GM19035 (cell line): ENCODE measurements at regions not wholly inside any gene's neighbourhood (a gene's known extent, or its start where the extent isn't known, plus 50 kb on each side); places are given as distances from the start of the nearest gene placed in this dataset.

ENCODE experiments used
- ATAC-seq: cut with Tn5 transposase; IDR thresholded peaks from one replicate; pipeline ENCODE4 v1.9.1; 2021; ENCODE audit not compliant: unreplicated experiment

GRCh38 chr13:77480066-77480465 lies 55.4 kb upstream of the SCEL start:
- ATAC-seq, result no peak

- no peak for ATAC-seq
Observed at GRCh38 chr13:77479326-77479725, 56.2 kb upstream of the SCEL start.

GRCh38 chr13:77477299-77477848 lies 58.1 kb upstream of the SCEL start:
- no peak for ATAC-seq

- ATAC-seq, result no peak
Observed at GRCh38 chr13:77476456-77476855, 59.0 kb upstream of the SCEL start.

- ATAC-seq, result no peak
Observed at GRCh38 chr13:77475345-77476084, 60.0 kb upstream of the SCEL start.

GRCh38 chr13:77470986-77471385 lies 64.5 kb upstream of the SCEL start:
- ATAC-seq, result no peak

- ATAC-seq, result no peak
Observed at GRCh38 chr13:77466753-77467422, 68.6 kb upstream of the SCEL start.

GRCh38 chr13:77465603-77466195 lies 69.8 kb upstream of the SCEL start:
- no peak for ATAC-seq

- ATAC-seq, result peak; percentile 73
Observed at GRCh38 chr13:77460195-77460594, 75.3 kb upstream of the SCEL start.

- no peak for ATAC-seq
Observed at GRCh38 chr13:77459592-77459991, 75.9 kb upstream of the SCEL start.

- ATAC-seq, result no peak
Observed at GRCh38 chr13:77458736-77459135, 76.8 kb upstream of the SCEL start.

GRCh38 chr13:77457966-77458365 lies 77.5 kb upstream of the SCEL start:
- ATAC-seq, result no peak

GRCh38 chr13:77456271-77456670 lies 79.2 kb upstream of the SCEL start:
- no peak for ATAC-seq

- no peak for ATAC-seq
Observed at GRCh38 chr13:77449265-77449664, 86.2 kb upstream of the SCEL start.

- no peak for ATAC-seq
Observed at GRCh38 chr13:77448689-77449088, 86.8 kb upstream of the SCEL start.

GRCh38 chr13:77443511-77443910 lies 92.0 kb upstream of the SCEL start:
- no peak for ATAC-seq

- no peak for ATAC-seq
Observed at GRCh38 chr13:77437267-77437666, 98.2 kb upstream of the SCEL start.

GRCh38 chr13:77434289-77434688 lies 101.2 kb upstream of the SCEL start:
- no peak for ATAC-seq

GRCh38 chr13:77431449-77431848 lies 104.1 kb upstream of the SCEL start:
- no peak for ATAC-seq

GRCh38 chr13:77430377-77430951 lies 103.6 kb upstream of the MYCBP2 start:
- ATAC-seq, result peak; percentile 35

GRCh38 chr13:77429320-77430142 lies 102.6 kb upstream of the MYCBP2 start:
- peak; percentile 68 for ATAC-seq
